NCI-H2171 (cell line): ENCODE measurements at regions not wholly inside any gene's neighbourhood (a gene's known extent, or its start where the extent isn't known, plus 50 kb on each side); places are given as distances from the start of the nearest gene placed in this dataset.

Experiments used
- DNase-seq: peaks from one replicate; lab custom pipeline; 2025; lab: John Stamatoyannopoulos, UW

DNA sequence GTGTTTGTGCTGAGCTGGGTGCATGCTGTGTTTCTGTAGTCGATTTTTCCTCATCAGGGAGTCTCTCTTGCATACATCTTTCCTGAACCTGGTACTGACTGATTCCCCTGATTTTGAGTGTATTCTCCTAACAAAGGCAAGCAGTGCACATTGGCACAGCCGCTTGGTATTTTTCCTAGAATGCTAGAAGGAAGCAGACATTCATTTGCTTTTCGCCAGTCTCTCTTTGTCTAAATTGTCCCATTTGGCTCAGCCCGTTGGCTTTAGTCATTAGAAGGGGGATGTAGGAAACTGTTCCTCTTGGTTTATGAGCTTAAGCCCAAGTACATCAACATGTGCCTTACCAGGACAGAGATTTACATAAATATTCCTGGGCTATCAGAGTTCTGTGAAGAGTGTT is 266.1 kb upstream of the TMTC4 start:
- DNase-seq, result no peak

GRCh38 chr13:100933841-100934240 is 259.2 kb upstream of the TMTC4 start:
- DNase-seq, result no peak

- DNase-seq, result no peak
Observed at GRCh38 chr13:100922599-100922998, 248.0 kb upstream of the TMTC4 start.

DNA sequence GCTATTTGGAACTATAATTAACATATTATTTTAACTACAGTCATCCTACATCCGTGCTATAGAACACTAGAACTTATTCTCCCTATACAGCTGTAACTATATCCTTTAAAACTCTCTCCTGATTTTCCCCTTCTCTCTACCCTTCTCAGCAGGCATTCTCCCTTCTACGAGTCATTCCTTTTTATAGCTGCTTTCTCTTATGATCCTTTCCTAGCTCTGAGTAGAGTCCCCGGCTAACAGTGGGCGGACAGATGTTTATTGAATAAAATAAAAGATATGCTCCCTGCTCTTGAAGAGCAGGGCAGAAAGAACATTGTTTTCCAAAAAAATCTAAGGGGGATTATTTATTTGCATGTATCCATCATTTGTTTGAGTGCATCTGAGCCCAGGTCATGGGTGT is 246.5 kb upstream of the TMTC4 start:
- DNase-seq, result no peak

DNA sequence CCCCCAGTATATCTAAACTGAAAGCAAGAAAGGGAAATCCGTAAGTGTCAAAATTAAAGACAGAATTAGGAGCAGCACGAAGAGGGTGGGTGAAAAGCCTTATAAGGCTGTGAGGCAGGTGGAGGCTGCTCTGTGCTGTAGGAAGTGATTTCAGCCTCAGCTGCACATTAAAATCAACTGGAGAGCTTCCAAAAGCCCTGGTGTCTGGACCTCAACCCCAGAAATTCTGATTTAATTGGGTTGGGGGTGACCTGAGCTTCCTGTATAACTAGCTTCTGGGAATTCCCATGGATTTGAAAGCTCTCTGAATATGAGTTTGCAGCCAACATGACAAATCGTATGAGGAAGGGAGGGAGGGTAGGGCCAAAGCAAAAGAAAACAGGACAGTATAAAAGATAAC is 242.4 kb upstream of the TMTC4 start:
- DNase-seq, result no peak

GRCh38 chr13:100913143-100913542 is 238.5 kb upstream of the TMTC4 start:
- DNase-seq, result no peak

- no peak for DNase-seq
Observed at GRCh38 chr13:100904293-100904976, 229.8 kb upstream of the TMTC4 start.

GRCh38 chr13:100899720-100900316 is 225.2 kb upstream of the TMTC4 start:
- no peak for DNase-seq

GRCh38 chr13:100898431-100898830 is 223.8 kb upstream of the TMTC4 start:
- DNase-seq, result no peak

DNA sequence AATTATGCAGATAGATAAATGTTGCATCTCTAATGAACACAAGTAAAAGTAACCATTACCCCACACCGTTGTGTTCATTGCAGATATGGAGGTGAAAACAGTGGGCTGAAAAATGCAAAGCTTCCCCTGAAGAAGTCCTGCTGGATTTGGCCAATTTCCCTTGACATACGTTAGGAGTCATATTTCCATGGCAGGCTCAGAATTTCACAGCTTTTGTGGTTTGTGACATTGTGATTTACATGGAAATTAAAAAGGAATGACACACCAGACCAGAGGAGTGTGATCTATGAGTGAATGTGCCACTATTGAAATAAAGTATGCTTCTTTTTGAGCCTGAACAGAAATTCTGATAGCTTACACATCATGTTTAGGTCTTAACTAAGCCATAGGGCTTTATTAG is 221.1 kb upstream of the TMTC4 start:
- DNase-seq, result no peak

- no peak for DNase-seq
Observed at GRCh38 chr13:100892981-100893380, 218.4 kb upstream of the TMTC4 start.

DNA sequence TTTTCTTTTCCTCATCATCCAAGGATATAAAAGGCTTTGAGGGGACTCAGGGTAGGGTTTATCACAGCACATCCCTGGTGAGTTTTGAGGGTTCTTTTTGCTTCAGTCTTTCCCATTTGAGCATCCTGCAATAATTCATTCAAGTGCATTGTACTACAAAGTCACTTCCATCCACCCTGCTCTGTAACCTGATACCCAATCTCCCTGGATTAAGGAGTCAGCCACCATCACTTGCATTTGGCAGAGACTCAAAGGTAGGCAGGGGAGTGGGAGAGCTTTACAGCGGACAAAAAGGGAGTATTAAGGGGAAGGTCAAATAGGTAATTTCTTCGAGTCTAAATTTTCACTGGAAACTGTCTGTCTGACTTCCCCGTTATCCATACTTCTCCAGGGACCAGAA is 216.1 kb upstream of the TMTC4 start:
- peak; percentile 33 for DNase-seq

- no peak for DNase-seq
Observed at GRCh38 chr13:100887729-100888151, 213.1 kb upstream of the TMTC4 start.

GRCh38 chr13:100883453-100883852 is 208.9 kb upstream of the TMTC4 start:
- no peak for DNase-seq

GRCh38 chr13:100881291-100881864 is 206.8 kb upstream of the TMTC4 start:
- no peak for DNase-seq

DNA sequence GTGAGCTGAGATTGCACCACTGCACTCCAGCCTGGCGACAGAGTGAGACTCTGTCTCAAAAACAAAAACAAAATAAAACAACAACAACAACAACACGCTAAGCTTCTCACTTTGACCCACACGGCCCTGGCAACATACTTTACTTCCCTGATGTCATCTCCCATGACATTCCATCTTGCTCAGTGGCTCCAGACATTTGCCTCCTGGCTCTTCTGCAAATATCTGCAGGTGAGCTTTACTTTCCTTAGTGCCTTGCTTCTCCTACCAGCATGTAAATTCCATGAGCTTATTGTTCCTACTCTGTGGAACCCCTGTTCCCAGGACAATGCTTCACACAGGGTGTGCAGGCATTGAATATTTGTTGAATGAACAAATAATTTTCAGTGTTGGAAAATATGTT is 205.6 kb upstream of the TMTC4 start:
- no peak for DNase-seq

DNA sequence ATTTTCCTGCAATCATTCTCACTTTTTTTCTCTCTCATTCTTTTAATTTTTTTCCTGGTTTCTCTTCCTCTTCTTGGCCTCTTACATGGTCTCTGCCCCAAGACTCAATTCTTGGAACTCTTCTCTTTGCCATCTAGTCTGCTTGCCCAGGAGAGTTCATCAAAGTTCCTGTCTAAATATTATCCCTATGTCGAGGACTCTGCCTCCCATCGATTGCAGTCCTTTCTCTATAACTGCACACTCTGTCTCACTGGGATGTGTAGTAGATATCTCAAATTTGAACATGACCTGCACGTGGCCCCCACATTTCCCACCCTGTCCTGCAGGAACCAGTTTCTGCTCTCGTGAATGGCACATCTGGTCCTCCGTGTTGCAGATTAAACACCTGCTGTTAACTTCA is 204.7 kb upstream of the TMTC4 start:
- DNase-seq, result no peak

DNA sequence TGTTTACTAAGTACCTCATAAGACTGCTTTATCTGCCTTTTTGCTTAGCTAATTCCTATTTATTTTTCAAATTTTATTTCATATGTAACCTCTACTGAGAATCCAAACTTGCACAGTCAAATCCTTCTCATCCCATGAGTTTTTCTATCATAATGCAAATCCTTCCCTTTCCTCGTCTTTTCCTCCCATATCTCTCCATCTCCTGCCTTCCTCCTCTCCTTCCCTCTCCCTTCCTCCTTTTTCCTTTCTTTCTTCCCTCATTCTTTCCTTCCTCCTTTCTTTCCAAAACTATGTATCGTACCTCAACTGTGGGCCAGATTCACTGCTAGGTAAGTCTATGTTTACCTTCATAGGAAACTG is 201.4 kb upstream of the TMTC4 start:
- no peak for DNase-seq

GRCh38 chr13:100875392-100876043 is 200.9 kb upstream of the TMTC4 start:
- no peak for DNase-seq

DNA sequence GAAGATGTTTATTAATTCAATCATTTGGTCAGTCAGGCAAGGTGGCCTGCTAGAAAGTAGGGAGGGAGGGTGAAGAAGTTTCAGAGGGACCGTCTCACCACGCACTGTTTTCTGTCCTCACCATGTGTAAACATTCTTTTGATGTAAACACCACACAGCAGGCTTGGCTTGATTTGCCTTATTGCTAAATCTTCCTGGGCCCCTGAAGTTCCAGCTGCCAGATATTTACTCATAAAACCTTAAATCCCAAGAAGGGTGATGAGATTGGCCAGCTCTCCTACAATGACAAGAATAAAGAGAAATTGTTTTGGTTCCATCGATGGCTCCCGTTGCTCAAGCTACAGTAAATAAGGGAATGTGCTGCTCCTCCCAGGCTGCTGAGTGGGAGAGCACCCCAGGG is 198.2 kb upstream of the TMTC4 start:
- DNase-seq, result no peak

DNA sequence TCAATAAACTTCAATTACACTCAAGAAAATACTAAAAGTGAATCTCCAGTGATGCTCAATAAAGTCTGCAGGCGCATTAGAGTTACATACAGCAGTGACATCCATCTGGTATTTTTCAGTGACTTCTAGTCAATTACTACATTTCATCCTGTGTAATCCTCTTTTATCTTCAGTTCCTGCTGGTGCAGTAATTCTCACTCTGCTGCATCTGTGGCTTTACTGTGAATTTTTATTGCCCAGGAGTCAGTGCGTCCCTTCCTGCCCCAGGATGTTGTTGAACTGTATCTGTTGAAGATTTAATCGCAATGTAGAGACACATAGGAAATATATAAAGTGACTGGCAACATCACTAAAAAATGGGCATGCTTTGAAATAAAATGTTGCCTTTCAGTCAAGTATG is 196.3 kb upstream of the TMTC4 start:
- no peak for DNase-seq

- DNase-seq, result peak; percentile 85
Observed at GRCh38 chr13:100860866-100861265, 186.3 kb upstream of the TMTC4 start.

GRCh38 chr13:100859861-100860260 is 185.3 kb upstream of the TMTC4 start:
- DNase-seq, result no peak
